HepG2 (cell line): ENCODE measurements at regions not wholly inside any gene's neighbourhood (a gene's known extent, or its start where the extent isn't known, plus 50 kb on each side); places are given as distances from the start of the nearest gene placed in this dataset.
"Not testable (repeated sequence)": the region's sequence is repeated elsewhere in the genome, so short reads cannot be mapped to it uniquely, and the experiment has no call there.

Source experiments
- ATAC-seq: fragments of 200-7000 bp; cut with Tn5 transposase; 3 replicates; pipeline ENCODE4 v1.9.1; 2020; ENCODE audit warnings: mild to moderate bottlenecking, moderate library complexity
- BruUV-seq: library from RNA; stranded (reverse); fragments of 400-500 nt; replicated peaks from 2 replicates; lab custom pipeline; 2021; lab: Mats Ljungman, UMichigan
- CTCF ChIA-PET: fragments of 300-600 bp; formaldehyde crosslinking; extraction: SDS; loops from one replicate; lab custom pipeline; 2021; ENCODE audit warnings: low total read pairs, inconsistent platforms, low intra/inter-chr PET ratio; lab: Yijun Ruan, JAX
- POLR2A ChIA-PET: fragments of 350-600 bp; sonication (Branson Sonifier 250); formaldehyde crosslinking; loops from one replicate; lab custom pipeline; 2020; ENCODE audit warnings: antibody characterized with exemption, inconsistent platforms; lab: Yijun Ruan, JAX
- DNase-seq: peaks from one replicate; pipeline ENCODE4 v3.0.0-alpha.2; 2015; ENCODE audit warnings: low spot score
- FAIRE-seq: peaks from 3 replicates; lab custom pipeline; 2011; peaks lifted over from hg19 to GRCh38; lab: Jason Lieb, UNC
- H2AFZ ChIP-seq: one replicate; pipeline ENCODE4 v1.6.1; 2011; ENCODE audit warnings: low read length, inconsistent platforms
- H3K27ac ChIP-seq: fragments of 300-600 bp; 3 replicates; pipeline ENCODE4 v1.8.0; 2011; ENCODE audit warnings: mixed run types, mild to moderate bottlenecking, mixed read lengths, low read length, inconsistent platforms; ENCODE audit not compliant: insufficient read depth; ENCODE audit errors: extremely low read length
- H3K27me3 ChIP-seq, 2 experiments: fragments of 200-600 bp in 1 of 2; 2 replicates in 1 of 2; 3 replicates in 1 of 2; pipeline versions ENCODE4 v1.6.0 to v1.8.0; 2011; ENCODE audit warnings: low read length in 2 of 2, mild to moderate bottlenecking in 2 of 2, moderate library complexity in 2 of 2, inconsistent platforms in 1 of 2; ENCODE audit not compliant: insufficient read depth in 2 of 2, control insufficient read depth in 1 of 2
- H3K36me3 ChIP-seq, 2 experiments: fragments of 200-600 bp in 1 of 2; replicated peaks in 1 of 2; 2 replicates in 1 of 2; 3 replicates in 1 of 2; pipeline versions ENCODE4 v1.5.1 to v1.8.0; 2011; ENCODE audit warnings: low read length in 2 of 2, inconsistent platforms in 1 of 2; ENCODE audit not compliant: insufficient read depth in 2 of 2, control insufficient read depth in 1 of 2
- H3K4me1 ChIP-seq: 2 replicates; pipeline ENCODE4 v1.5.1; 2012; ENCODE audit warnings: low read length, inconsistent platforms; ENCODE audit not compliant: insufficient read depth
- H3K4me2 ChIP-seq: 2 replicates; pipeline ENCODE4 v1.6.0; 2011; ENCODE audit warnings: low read depth, low read length, inconsistent platforms
- H3K4me3 ChIP-seq, 3 experiments: fragments of 200-600 bp in 1 of 3; sonication (generic), shearing (Covaris generic) in 1 of 3; replicated peaks in 1 of 3; 2 replicates each; pipeline ENCODE4 v1.5.1; 2011 to 2016; ENCODE audit warnings: low read length in 3 of 3, inconsistent platforms in 2 of 3, low read depth in 2 of 3, mild to moderate bottlenecking in 2 of 3, control low read depth in 1 of 3, mixed read lengths in 1 of 3; ENCODE audit not compliant: insufficient read depth in 1 of 3
- H3K79me2 ChIP-seq: one replicate; pipeline ENCODE4 v1.6.1; 2011; ENCODE audit warnings: low read length, inconsistent platforms; ENCODE audit not compliant: insufficient read depth
- H3K9ac ChIP-seq: 2 replicates; pipeline ENCODE4 v1.6.0; 2011; ENCODE audit warnings: mild to moderate bottlenecking, low read depth, low read length, inconsistent platforms; ENCODE audit not compliant: insufficient read depth
- H3K9me3 ChIP-seq: 2 replicates; pipeline ENCODE4 v1.5.1; 2012; ENCODE audit warnings: mild to moderate bottlenecking, low read length
- H4K20me1 ChIP-seq: 2 replicates; pipeline ENCODE4 v1.6.0; 2011; ENCODE audit warnings: inconsistent platforms, mild to moderate bottlenecking, low read length, moderate library complexity; ENCODE audit not compliant: insufficient read depth
- BHLHE40 ChIP-seq: IDR thresholded peaks from 2 replicates; pipeline ENCODE4 v1.6.1; 2011; ENCODE audit warnings: low read length, improper control_type of control experiment
- NCOA5 ChIP-seq: sonication (generic); formaldehyde crosslinking; IDR thresholded peaks from 2 replicates; pipeline ENCODE4 v1.4.0; 2020; ENCODE audit warnings: missing genetic modification reagents
- ZNF446 ChIP-seq: sonication (generic); formaldehyde crosslinking; IDR thresholded peaks from 2 replicates; pipeline ENCODE4 v1.5.0; 2020; ENCODE audit warnings: mild to moderate bottlenecking, missing genetic modification reagents
- WGBS: methylation state at CpG from one replicate; pipeline ENCODE4 v1.1.6; 2017; ENCODE audit warnings: low lambda C conversion rate; 5-methylcytosine and 5-hydroxymethylcytosine counted together
- in situ Hi-C: cut with HindIII; loops from 2 replicates; pipeline ENCODE4 v1.10.0; 2017; ENCODE audit warnings: low pct_unique_long_range_greater_than_20kb; ENCODE audit not compliant: extremely low pct_ligation_motif_present
- intact Hi-C: fragments of 100-400 bp; cut with micrococcal nuclease; formaldehyde crosslinking; loops from one replicate; pipeline ENCODE4 v1.10.0; 2022; ENCODE audit not compliant: unreplicated experiment

- no TSS peak for BruUV-seq
- Histone ChIP-seq H3K9me3 (no peaks in the 10 kb centered on the region), H3K36me3 (no peaks in the 10 kb centered on the region), H3K4me3 (no peak overlapping the region), H4K20me1 (no peaks in the 10 kb centered on the region), H3K27me3 (peaks cover 11 to 63% of the 10 kb centered on the region in 2 experiments; a peak in 4 of 5 replicates), H2AFZ (no peak overlapping the region), H3K4me1 (no peaks in the 10 kb centered on the region), H3K79me2 (no peaks in the 10 kb centered on the region), H3K9ac (no peak overlapping the region), H3K27ac (no peak overlapping the region), H3K4me2 (no peak overlapping the region)
- ChIA-PET POLR2A (no interaction called here), CTCF (no interaction called here)
- ATAC-seq (peak; percentile 58), FAIRE-seq (no peak), DNase-seq (no peak)
- 15% methylated on average over 15 of the region's 15 CpGs for WGBS
- in situ Hi-C loops (no loop called here), intact Hi-C loops (no loop called here)
- TF ChIP-seq ZNF446 (no peak), NCOA5 (CRISPR knock-in tag) (no peak), BHLHE40 (0 out of 2 replicates have a peak, but pooled peaks have one; percentile 33)
These were observed 61.3 kb upstream of the PMEPA1 start for GRCh38 chr20:57770852-57771720.

GRCh38 chr20:57770401-57770800 lies 60.6 kb upstream of the PMEPA1 start:
- H3K4me2 ChIP-seq, BruUV-seq, H3K4me3 ChIP-seq, in situ Hi-C loops, H4K20me1 ChIP-seq, DNase-seq, FAIRE-seq, H3K36me3 ChIP-seq, H2AFZ ChIP-seq, H3K79me2 ChIP-seq, H3K4me1 ChIP-seq, H3K27ac ChIP-seq, H3K9me3 ChIP-seq, intact Hi-C loops, ATAC-seq, H3K9ac ChIP-seq, CTCF ChIA-PET, POLR2A ChIA-PET: not testable (repeated sequence)
- H3K27me3 ChIP-seq = peaks cover 11 to 58% of the 10 kb centered on the region in 2 experiments; a peak in 4 of 5 replicates
- 24% methylated on average over 8 of the region's 8 CpGs for WGBS
